ENCODE measurements at regions not wholly inside any gene's neighbourhood (a gene's known extent, or its start where the extent isn't known, plus 50 kb on each side); places are given as distances from the start of the nearest gene placed in this dataset.

DNA sequence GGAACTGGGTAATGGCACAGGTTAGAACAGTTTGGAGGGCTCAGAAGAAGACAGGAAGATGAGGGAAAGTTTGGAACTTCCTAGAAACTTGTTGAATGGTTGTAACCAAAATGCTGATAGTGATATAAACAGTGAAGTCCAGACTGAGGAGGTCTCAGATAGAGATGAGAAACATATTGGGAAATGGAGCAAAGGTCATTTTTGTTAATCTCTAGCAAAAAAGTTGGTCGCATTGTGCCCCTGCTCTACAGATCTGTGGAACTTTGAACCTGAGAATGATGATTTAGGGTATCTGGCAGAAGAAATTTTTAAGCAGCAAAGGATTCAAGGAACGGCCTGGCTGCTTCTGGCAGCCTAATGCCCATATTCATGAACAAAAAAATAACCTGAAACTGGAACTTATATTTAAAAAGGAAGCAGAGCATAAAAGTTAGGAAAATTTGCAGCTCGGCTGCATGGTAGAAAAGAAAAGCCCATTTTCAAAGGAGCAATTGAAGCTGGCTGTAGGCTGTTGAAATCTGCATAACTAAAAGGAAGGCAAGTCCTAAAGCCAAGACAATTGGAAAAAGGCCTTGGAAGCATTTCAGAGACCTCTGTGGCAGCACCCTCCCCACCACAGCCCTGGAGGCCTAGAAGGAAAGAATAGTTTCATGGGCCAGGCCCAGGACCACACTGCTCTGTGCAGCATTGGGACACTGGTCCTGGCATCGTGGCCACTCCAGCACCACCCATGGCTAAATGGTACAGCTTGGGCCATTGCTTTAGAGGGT, 182.6 kb upstream of the CD96 start:
- DNase-seq: no peak
- Histone ChIP-seq H3K27me3 (ENCODE audit: control insufficient read depth, insufficient read depth, low read length) (no peaks in the 10 kb centered on the region), H3K9me3 (ENCODE audit: control insufficient read depth in 2 of 3, insufficient read depth in 1 of 3, low read length in 3 of 3) (peaks cover 0 to 7% (median 0%) of the 10 kb centered on the region in 3 donors), H3K4me3 (ENCODE audit: low read length in 3 of 3) (no peak overlapping the region), H3K4me1 (ENCODE audit: control insufficient read depth in 2 of 3, insufficient read depth in 2 of 3, low read depth in 1 of 3, low read length in 3 of 3) (no peaks in the 10 kb centered on the region), H3K36me3 (ENCODE audit: control insufficient read depth in 2 of 3, insufficient read depth in 3 of 3, low read length in 3 of 3) (no peaks in the 10 kb centered on the region), H3K27ac (ENCODE audit: low read depth in 2 of 2, low read length in 2 of 2) (no peak overlapping the region), H3K9ac (ENCODE audit: low read length in 3 of 3) (no peak overlapping the region)
- no peak for TF ChIP-seq CTCF (IDR thresholded peaks at IDR 0.05; ENCODE audit: borderline replicate concordance, extremely low read depth, insufficient read depth)
- intact Hi-C loops (cut with DNase I): no loop called here
- no peak for FAIRE-seq

DNA sequence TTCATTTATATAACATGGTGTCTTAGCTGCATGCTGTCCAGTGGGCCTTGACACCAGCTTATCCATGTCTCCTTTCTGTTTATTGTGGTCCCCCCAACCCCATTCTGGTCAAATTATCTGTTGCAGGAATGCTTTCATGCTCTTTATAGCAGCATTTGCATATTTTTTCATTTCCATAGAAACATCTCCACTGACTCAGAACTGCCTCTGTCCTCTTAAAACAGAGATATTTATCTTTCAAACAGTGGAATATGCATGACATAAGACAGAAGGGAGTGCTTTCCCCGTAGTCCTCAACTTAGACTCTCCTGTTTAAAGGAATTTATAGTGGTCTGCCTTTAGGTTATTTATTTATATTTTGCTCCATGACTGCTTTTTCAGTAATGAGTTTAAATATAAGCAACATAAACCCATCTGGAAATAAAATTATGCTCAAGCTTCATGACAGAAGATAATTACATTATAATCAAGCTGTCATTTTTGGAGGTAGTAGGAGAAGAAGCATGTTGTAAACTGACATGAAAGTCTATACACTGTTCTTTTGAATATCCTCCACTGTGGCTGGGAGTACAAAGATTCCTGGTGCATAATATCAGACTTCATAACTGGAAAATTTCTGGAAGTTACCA, 179.5 kb upstream of the CD96 start:
- no peak for FAIRE-seq
- intact Hi-C loops (cut with DNase I): no loop called here
- peak in 2 of 5 donors; percentile 17 to 64 for DNase-seq
- H3K27ac ChIP-seq (ENCODE audit: low read depth in 2 of 2, low read length in 2 of 2): no peak overlapping the region
- H3K4me3 ChIP-seq (ENCODE audit: low read length in 3 of 3): no peak overlapping the region
- H3K9ac ChIP-seq (ENCODE audit: low read length in 3 of 3): no peak overlapping the region
- TF ChIP-seq CTCF (IDR thresholded peaks at IDR 0.05; ENCODE audit: borderline replicate concordance, extremely low read depth, insufficient read depth): no peak
- no peaks in the 10 kb centered on the region for H3K36me3 ChIP-seq (ENCODE audit: control insufficient read depth in 2 of 3, insufficient read depth in 3 of 3, low read length in 3 of 3)
- H3K4me1 ChIP-seq (ENCODE audit: control insufficient read depth in 2 of 3, insufficient read depth in 2 of 3, low read depth in 1 of 3, low read length in 3 of 3): no peaks in the 10 kb centered on the region
- no peaks in the 10 kb centered on the region for H3K9me3 ChIP-seq (ENCODE audit: control insufficient read depth in 2 of 3, insufficient read depth in 1 of 3, low read length in 3 of 3)
- H3K27me3 ChIP-seq (ENCODE audit: control insufficient read depth, insufficient read depth, low read length): no peaks in the 10 kb centered on the region

DNA sequence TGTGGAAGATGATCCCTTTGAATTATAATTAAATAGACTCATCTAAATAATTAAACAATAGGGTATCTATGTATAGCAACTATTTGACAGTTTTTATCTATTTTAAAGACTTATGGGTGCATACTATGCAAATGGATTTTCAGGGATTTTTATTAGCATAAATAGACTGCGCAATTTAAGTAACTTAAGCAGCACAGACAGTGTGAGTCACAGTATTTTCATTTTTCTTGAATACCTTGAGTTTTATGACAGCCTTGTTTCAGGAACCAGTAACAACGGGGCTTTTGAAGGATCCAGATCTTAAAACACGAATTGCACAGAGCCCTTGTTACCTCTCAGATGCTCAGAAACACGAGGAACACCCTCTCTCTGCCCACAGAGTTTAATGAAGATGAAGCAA, 175.5 kb upstream of the CD96 start:
- H3K9me3 ChIP-seq (ENCODE audit: control insufficient read depth in 2 of 3, insufficient read depth in 1 of 3, low read length in 3 of 3): peaks cover 0 to 2% (median 0%) of the 10 kb centered on the region in 3 donors
- H3K4me1 ChIP-seq (ENCODE audit: control insufficient read depth in 2 of 3, insufficient read depth in 2 of 3, low read depth in 1 of 3, low read length in 3 of 3): no peaks in the 10 kb centered on the region
- no peaks in the 10 kb centered on the region for H3K36me3 ChIP-seq (ENCODE audit: control insufficient read depth in 2 of 3, insufficient read depth in 3 of 3, low read length in 3 of 3)
- no peak for TF ChIP-seq CTCF (IDR thresholded peaks at IDR 0.05; ENCODE audit: borderline replicate concordance, extremely low read depth, insufficient read depth)
- no peak overlapping the region for H3K4me3 ChIP-seq (ENCODE audit: low read length in 3 of 3)
- H3K27ac ChIP-seq (ENCODE audit: low read depth in 2 of 2, low read length in 2 of 2): no peak overlapping the region
- no peak for DNase-seq
- intact Hi-C loops (cut with DNase I): no loop called here
- FAIRE-seq: no peak
- no peak overlapping the region for H3K9ac ChIP-seq (ENCODE audit: low read length in 3 of 3)
- no peaks in the 10 kb centered on the region for H3K27me3 ChIP-seq (ENCODE audit: control insufficient read depth, insufficient read depth, low read length)

All from kidney (tissue), 13 donors.